Heart left ventricle (tissue), 13 donors: ENCODE measurements at regions not wholly inside any gene's neighbourhood (a gene's known extent, or its start where the extent isn't known, plus 50 kb on each side); places are given as distances from the start of the nearest gene placed in this dataset.

Experiments
- CTCF ChIP-seq, 12 donors: fragments of 200-600 bp; sonication (generic) in 4 of 12; IDR thresholded peaks; one replicate each; pipeline versions ENCODE4 v1.5.0 to v1.8.0; 2018 to 2022; ENCODE audit warnings: antibody characterized with exemption in 12 of 12, mild to moderate bottlenecking in 5 of 12
- POLR2A ChIP-seq, 2 donors: fragments of 450-650 bp; IDR thresholded peaks; one replicate each; pipeline ENCODE4 v1.6.1; 2017; ENCODE audit warnings: antibody characterized with exemption in 2 of 2, mild to moderate bottlenecking in 2 of 2, moderate library complexity in 2 of 2
- donor health status: ischemic (EF 13 %, LVEDD 7.1; RV severe dilation, severe dysfunction).
- donor health status: DM: no; HTN: yes; CAD: no.
- donor health status: DM: no; HTN: no; CAD: no.
- donor health status: ischemic (EF 25% LVEDD 6.9; RV normal size, moderate dysfunction).
- donor health status: ischemic (EF 25% LVEDD 5.7; RV mildly dilated, moderate dysfunction).
- donor health status: ischemic (EF 35%, LVEDD 5.7; RV mildly dilated, moderate dysfunction).
- donor health status: nonischemic (EF 11% LVEDD 7.7; RV severe dilation, severe dysfunction).
- donor health status: DM: yes; HTN: yes; CAD: no.
- donor health status: PGD.
- donor health status: ischemic (EF 29% LVEDD 5.4; RV normal size, mild dysfunction).
- donor health status: nonischemic (EF 23%, LVEDD 6.1; RV moderate dilation, normal function).

- no peak for TF ChIP-seq CTCF (IDR thresholded peaks at IDR 0.05)
- TF ChIP-seq POLR2A (IDR thresholded peaks at IDR 0.05), result no peak
These were observed 279.8 kb upstream of the FRG1 start for GRCh38 chr4:189660722-189661360.
